ENCODE measurements at regions not wholly inside any gene's neighbourhood (a gene's known extent, or its start where the extent isn't known, plus 50 kb on each side); places are given as distances from the start of the nearest gene placed in this dataset.
"Not testable (repeated sequence)": the region's sequence is repeated elsewhere in the genome, so short reads cannot be mapped to it uniquely, and the experiment has no call there.

GRCh38 chr15:79623488-79623887 is 191.4 kb downstream of the MINAR1 start:
- H3K27me3 Mint-ChIP-seq (ENCODE audit: insufficient read depth): peaks cover 20% of the 10 kb centered on the region
- intact Hi-C loops (cut with micrococcal nuclease): no loop called here
- no peaks in the 10 kb centered on the region for H3K36me3 Mint-ChIP-seq (ENCODE audit: low read depth)
- no peak for DNase-seq (ENCODE audit: low spot score)
- H3K4me1 Mint-ChIP-seq (ENCODE audit: low read depth): no peaks in the 10 kb centered on the region
- H3K27ac Mint-ChIP-seq: no peak overlapping the region
- no peak overlapping the region for H3K4me3 Mint-ChIP-seq
- no peaks in the 10 kb centered on the region for H3K9me3 Mint-ChIP-seq

- Mint-ChIP-seq H3K9me3 (peaks cover 4% of the 10 kb centered on the region), H3K4me3 (no peak overlapping the region), H3K27me3 (ENCODE audit: insufficient read depth) (peaks cover 18% of the 10 kb centered on the region)
Observed at GRCh38 chr15:79629687-79630086, 197.6 kb downstream of the MINAR1 start.

GRCh38 chr15:79632457-79632856 is 200.3 kb downstream of the MINAR1 start:
- Mint-ChIP-seq H3K4me3 (no peak overlapping the region), H3K4me1 (ENCODE audit: low read depth) (no peaks in the 10 kb centered on the region), H3K9me3 (peaks cover 4% of the 10 kb centered on the region), H3K27ac (no peak overlapping the region), H3K36me3 (ENCODE audit: low read depth) (no peaks in the 10 kb centered on the region), H3K27me3 (ENCODE audit: insufficient read depth) (peaks cover 9% of the 10 kb centered on the region)
- intact Hi-C loops (cut with micrococcal nuclease): no loop called here
- DNase-seq (ENCODE audit: low spot score): no peak

More at GRCh38 chr15:79629687-79630086, 197.6 kb downstream of the MINAR1 start:
- Mint-ChIP-seq H3K4me1 (ENCODE audit: low read depth) (no peaks in the 10 kb centered on the region), H3K27ac (no peak overlapping the region), H3K36me3 (ENCODE audit: low read depth) (no peaks in the 10 kb centered on the region)
- intact Hi-C loops (cut with micrococcal nuclease): no loop called here
- no peak for DNase-seq (ENCODE audit: low spot score)

- Mint-ChIP-seq H3K9me3 (peaks cover 4% of the 10 kb centered on the region), H3K4me1 (ENCODE audit: low read depth) (no peaks in the 10 kb centered on the region), H3K27ac (no peak overlapping the region), H3K27me3 (ENCODE audit: insufficient read depth) (peaks cover 10% of the 10 kb centered on the region), H3K4me3 (no peak overlapping the region), H3K36me3 (ENCODE audit: low read depth) (no peaks in the 10 kb centered on the region)
- no peak for DNase-seq (ENCODE audit: low spot score)
- intact Hi-C loops (cut with micrococcal nuclease): no loop called here
Observed at GRCh38 chr15:79635149-79635771, 203.1 kb downstream of the MINAR1 start.

- no peaks in the 10 kb centered on the region for H3K36me3 Mint-ChIP-seq (ENCODE audit: low read depth)
- H3K4me3 Mint-ChIP-seq: no peak overlapping the region
- intact Hi-C loops (cut with micrococcal nuclease): no loop called here
- H3K4me1 Mint-ChIP-seq (ENCODE audit: low read depth): no peaks in the 10 kb centered on the region
- no peak overlapping the region for H3K27ac Mint-ChIP-seq
- no peak for DNase-seq (ENCODE audit: low spot score)
- H3K9me3 Mint-ChIP-seq: peaks cover 4% of the 10 kb centered on the region
- H3K27me3 Mint-ChIP-seq (ENCODE audit: insufficient read depth): peaks cover 10% of the 10 kb centered on the region
Observed at GRCh38 chr15:79635897-79636561, 203.9 kb downstream of the MINAR1 start.

GRCh38 chr15:79640206-79640605 is 208.1 kb downstream of the MINAR1 start:
- intact Hi-C loops (cut with micrococcal nuclease): no loop called here
- DNase-seq (ENCODE audit: low spot score): no peak
- H3K36me3 Mint-ChIP-seq (ENCODE audit: low read depth): no peaks in the 10 kb centered on the region

GRCh38 chr15:79641841-79642240 is 209.7 kb downstream of the MINAR1 start:
- no peak overlapping the region for H3K27ac Mint-ChIP-seq
- H3K9me3 Mint-ChIP-seq: peaks cover 2% of the 10 kb centered on the region
- DNase-seq (ENCODE audit: low spot score): no peak
- H3K4me1 Mint-ChIP-seq (ENCODE audit: low read depth): no peaks in the 10 kb centered on the region
- H3K36me3 Mint-ChIP-seq (ENCODE audit: low read depth): no peaks in the 10 kb centered on the region
- no peak overlapping the region for H3K4me3 Mint-ChIP-seq
- peaks cover 5% of the 10 kb centered on the region for H3K27me3 Mint-ChIP-seq (ENCODE audit: insufficient read depth)
- intact Hi-C loops (cut with micrococcal nuclease): no loop called here

More at GRCh38 chr15:79640206-79640605, 208.1 kb downstream of the MINAR1 start:
- H3K27me3 Mint-ChIP-seq (ENCODE audit: insufficient read depth): peaks cover 5% of the 10 kb centered on the region
- H3K4me1 Mint-ChIP-seq (ENCODE audit: low read depth): no peaks in the 10 kb centered on the region
- H3K4me3 Mint-ChIP-seq: no peak overlapping the region
- H3K9me3 Mint-ChIP-seq: no peaks in the 10 kb centered on the region
- H3K27ac Mint-ChIP-seq: no peak overlapping the region

- Mint-ChIP-seq H3K4me3 (no peak overlapping the region), H3K9me3 (peaks cover 4% of the 10 kb centered on the region)
- intact Hi-C loops (cut with micrococcal nuclease): no loop called here
Observed at GRCh38 chr15:79643393-79643792, 211.3 kb downstream of the MINAR1 start.

GRCh38 chr15:79644091-79644490 is 212.0 kb downstream of the MINAR1 start:
- Mint-ChIP-seq H3K36me3 (ENCODE audit: low read depth) (no peaks in the 10 kb centered on the region), H3K27ac (no peak overlapping the region)
- intact Hi-C loops (cut with micrococcal nuclease): no loop called here

More at GRCh38 chr15:79643393-79643792, 211.3 kb downstream of the MINAR1 start:
- Mint-ChIP-seq H3K27me3 (ENCODE audit: insufficient read depth) (peaks cover 5% of the 10 kb centered on the region), H3K4me1 (ENCODE audit: low read depth) (no peaks in the 10 kb centered on the region), H3K36me3 (ENCODE audit: low read depth) (no peaks in the 10 kb centered on the region), H3K27ac (no peak overlapping the region)
- DNase-seq (ENCODE audit: low spot score): no peak

GRCh38 chr15:79652972-79653371 is 220.8 kb downstream of the MINAR1 start:
- intact Hi-C loops (cut with micrococcal nuclease); H3K9me3 Mint-ChIP-seq; H3K36me3 Mint-ChIP-seq (ENCODE audit: low read depth); H3K27ac Mint-ChIP-seq; DNase-seq (ENCODE audit: low spot score); H3K4me1 Mint-ChIP-seq (ENCODE audit: low read depth); H3K27me3 Mint-ChIP-seq (ENCODE audit: insufficient read depth); H3K4me3 Mint-ChIP-seq: not testable (repeated sequence)

More at GRCh38 chr15:79644091-79644490, 212.0 kb downstream of the MINAR1 start:
- no peak for DNase-seq (ENCODE audit: low spot score)
- peaks cover 3% of the 10 kb centered on the region for H3K27me3 Mint-ChIP-seq (ENCODE audit: insufficient read depth)
- peaks cover 4% of the 10 kb centered on the region for H3K9me3 Mint-ChIP-seq
- H3K4me3 Mint-ChIP-seq: no peak overlapping the region
- no peaks in the 10 kb centered on the region for H3K4me1 Mint-ChIP-seq (ENCODE audit: low read depth)

- H3K9me3 Mint-ChIP-seq: no peaks in the 10 kb centered on the region
- H3K4me1 Mint-ChIP-seq (ENCODE audit: low read depth): no peaks in the 10 kb centered on the region
- intact Hi-C loops (cut with micrococcal nuclease): no loop called here
- H3K27me3 Mint-ChIP-seq (ENCODE audit: insufficient read depth): peaks cover 10% of the 10 kb centered on the region
- H3K27ac Mint-ChIP-seq: no peak overlapping the region
- DNase-seq (ENCODE audit: low spot score): no peak
- H3K36me3 Mint-ChIP-seq (ENCODE audit: low read depth): no peaks in the 10 kb centered on the region
- H3K4me3 Mint-ChIP-seq: no peak overlapping the region
Observed at GRCh38 chr15:79653533-79653932, 221.4 kb downstream of the MINAR1 start.

GRCh38 chr15:79656151-79657000 is 224.2 kb downstream of the MINAR1 start:
- no peaks in the 10 kb centered on the region for H3K9me3 Mint-ChIP-seq

GRCh38 chr15:79657722-79658121 is 225.6 kb downstream of the MINAR1 start:
- intact Hi-C loops (cut with micrococcal nuclease): no loop called here
- no peaks in the 10 kb centered on the region for H3K9me3 Mint-ChIP-seq
- no peaks in the 10 kb centered on the region for H3K4me1 Mint-ChIP-seq (ENCODE audit: low read depth)
- H3K36me3 Mint-ChIP-seq (ENCODE audit: low read depth): no peaks in the 10 kb centered on the region
- H3K4me3 Mint-ChIP-seq: no peak overlapping the region
- DNase-seq (ENCODE audit: low spot score): no peak
- no peak overlapping the region for H3K27ac Mint-ChIP-seq
- peaks cover 9% of the 10 kb centered on the region for H3K27me3 Mint-ChIP-seq (ENCODE audit: insufficient read depth)

More at GRCh38 chr15:79656151-79657000, 224.2 kb downstream of the MINAR1 start:
- H3K36me3 Mint-ChIP-seq (ENCODE audit: low read depth): no peaks in the 10 kb centered on the region
- no peak overlapping the region for H3K27ac Mint-ChIP-seq
- no peaks in the 10 kb centered on the region for H3K4me1 Mint-ChIP-seq (ENCODE audit: low read depth)
- DNase-seq (ENCODE audit: low spot score): no peak
- peaks cover 7% of the 10 kb centered on the region for H3K27me3 Mint-ChIP-seq (ENCODE audit: insufficient read depth)
- no peak overlapping the region for H3K4me3 Mint-ChIP-seq
- intact Hi-C loops (cut with micrococcal nuclease): no loop called here

Measured in activated T-helper 1 cell treated with anti-CD3 and anti-CD28 coated beads, Interleukin-12 subunit alpha, Interleukin-12 subunit beta, Interleukin-2, Interleukin-4 antibody, amounts not matched to agents 30 ng/mL and 10 ng/mL and 1 ng/mL, durations not matched to agents 14 hours and 24 hours and 36 hours (primary cell).